Mucosa of descending colon (tissue), 3 donors: ENCODE measurements at regions not wholly inside any gene's neighbourhood (a gene's known extent, or its start where the extent isn't known, plus 50 kb on each side); places are given as distances from the start of the nearest gene placed in this dataset.

Experiments used
- ATAC-seq: fragments of 200-7000 bp; cut with Tn5 transposase; one replicate; pipeline ENCODE4 v1.9.1; 2020; ENCODE audit warnings: mild to moderate bottlenecking, moderate library complexity
- DNase-seq, 3 donors: peaks; one replicate each; pipeline ENCODE4 v3.0.0-alpha.2; 2020
- H3K36me3 ChIP-seq: fragments of 200-600 bp; one replicate; pipeline ENCODE4 v1.8.0; 2021; ENCODE audit warnings: low read depth, mild to moderate bottlenecking
- H3K4me1 ChIP-seq: fragments of 200-600 bp; one replicate; pipeline ENCODE4 v1.8.0; 2021; ENCODE audit warnings: low read depth, mild to moderate bottlenecking
- H3K4me3 ChIP-seq: fragments of 200-600 bp; one replicate; pipeline ENCODE4 v1.8.0; 2021; ENCODE audit warnings: mild to moderate bottlenecking
- H3K9me3 ChIP-seq: fragments of 200-600 bp; one replicate; pipeline ENCODE4 v1.8.0; 2021; ENCODE audit warnings: mild to moderate bottlenecking
- intact Hi-C, 2 donors: fragments of 100-400 bp; cut with DNase I in 1 of 2; cut with micrococcal nuclease in 1 of 2; formaldehyde crosslinking; loops; one replicate each; pipeline versions ENCODE4 v1.11.0 to v1.11.1; 2022; cut with DNase I, micrococcal nuclease
- TF ChIP-seq, protein P1 (sequence below): fragments of 200-600 bp; IDR thresholded peaks from one replicate; pipeline ENCODE4 v1.8.0; 2022; ENCODE audit warnings: antibody characterized with exemption, mild to moderate bottlenecking
- donor health status: DM: no; HTN: no; CAD: no; lungs with moderate emphysema.
- donor health status: DM: no; HTN: no; CAD: no.
- donor health status: DM: no; HTN: yes; CAD: no.

DNA sequence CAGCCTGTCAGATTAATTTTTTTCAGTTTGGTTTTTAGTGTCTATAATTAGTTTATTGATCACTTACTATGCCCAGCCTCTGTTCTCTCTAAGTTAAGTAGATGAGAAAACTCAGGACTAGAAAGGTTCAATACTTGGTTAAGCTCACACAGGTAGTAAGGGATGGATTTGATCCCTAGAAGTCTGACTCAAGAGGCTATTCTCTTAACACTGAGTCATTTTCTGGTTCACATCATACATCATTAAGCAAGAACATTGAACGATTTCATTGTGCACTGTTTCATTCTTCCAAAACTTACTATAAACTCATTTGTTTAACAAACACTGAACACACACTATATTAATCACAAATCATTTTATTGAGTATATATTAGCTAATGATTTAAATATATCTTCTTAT, 54.1 kb upstream of the SLC38A11 start:
- TF ChIP-seq, protein P1, sequence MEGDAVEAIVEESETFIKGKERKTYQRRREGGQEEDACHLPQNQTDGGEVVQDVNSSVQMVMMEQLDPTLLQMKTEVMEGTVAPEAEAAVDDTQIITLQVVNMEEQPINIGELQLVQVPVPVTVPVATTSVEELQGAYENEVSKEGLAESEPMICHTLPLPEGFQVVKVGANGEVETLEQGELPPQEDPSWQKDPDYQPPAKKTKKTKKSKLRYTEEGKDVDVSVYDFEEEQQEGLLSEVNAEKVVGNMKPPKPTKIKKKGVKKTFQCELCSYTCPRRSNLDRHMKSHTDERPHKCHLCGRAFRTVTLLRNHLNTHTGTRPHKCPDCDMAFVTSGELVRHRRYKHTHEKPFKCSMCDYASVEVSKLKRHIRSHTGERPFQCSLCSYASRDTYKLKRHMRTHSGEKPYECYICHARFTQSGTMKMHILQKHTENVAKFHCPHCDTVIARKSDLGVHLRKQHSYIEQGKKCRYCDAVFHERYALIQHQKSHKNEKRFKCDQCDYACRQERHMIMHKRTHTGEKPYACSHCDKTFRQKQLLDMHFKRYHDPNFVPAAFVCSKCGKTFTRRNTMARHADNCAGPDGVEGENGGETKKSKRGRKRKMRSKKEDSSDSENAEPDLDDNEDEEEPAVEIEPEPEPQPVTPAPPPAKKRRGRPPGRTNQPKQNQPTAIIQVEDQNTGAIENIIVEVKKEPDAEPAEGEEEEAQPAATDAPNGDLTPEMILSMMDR = no peak
- ATAC-seq (no peak), DNase-seq (no peak)
- no peak overlapping the region for H3K4me3 ChIP-seq
- H3K36me3 ChIP-seq = no peaks in the 10 kb centered on the region
- H3K9me3 ChIP-seq = no peaks in the 10 kb centered on the region
- intact Hi-C loops = no loop called here
- no peaks in the 10 kb centered on the region for H3K4me1 ChIP-seq

DNA sequence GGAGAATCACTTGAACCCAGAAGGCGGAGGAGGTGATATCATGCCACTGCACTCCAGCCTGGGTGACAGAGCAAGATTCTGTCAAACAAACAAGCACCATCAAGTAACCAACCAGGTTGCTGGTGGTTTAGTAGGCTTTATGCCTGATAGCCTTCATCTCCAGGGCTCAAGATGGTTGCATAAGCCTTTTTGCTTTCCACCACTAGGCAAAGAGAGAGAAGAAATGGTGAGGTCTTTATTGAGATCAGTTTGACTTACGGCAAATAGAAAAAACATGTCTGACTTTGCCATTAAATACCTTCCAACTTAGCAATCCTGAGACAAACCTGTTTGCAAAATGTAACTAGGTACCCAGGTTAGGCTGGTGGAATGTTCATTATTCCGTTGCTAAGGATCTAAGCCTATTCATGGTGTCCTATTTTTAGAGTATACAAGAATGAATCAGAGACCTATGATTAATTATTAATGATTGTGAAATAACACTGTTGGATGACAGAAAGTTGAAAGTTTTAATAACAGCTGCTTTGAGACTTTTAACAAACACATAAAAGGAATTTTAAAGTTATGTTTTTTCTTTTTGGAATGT, 53.5 kb upstream of the SLC38A11 start:
- Histone ChIP-seq H3K9me3 (no peaks in the 10 kb centered on the region), H3K4me1 (no peaks in the 10 kb centered on the region), H3K36me3 (no peaks in the 10 kb centered on the region), H3K4me3 (no peak overlapping the region)
- no peak for DNase-seq
- TF ChIP-seq, protein P1 = no peak
- ATAC-seq = no peak
- intact Hi-C loops = no loop called here

DNA sequence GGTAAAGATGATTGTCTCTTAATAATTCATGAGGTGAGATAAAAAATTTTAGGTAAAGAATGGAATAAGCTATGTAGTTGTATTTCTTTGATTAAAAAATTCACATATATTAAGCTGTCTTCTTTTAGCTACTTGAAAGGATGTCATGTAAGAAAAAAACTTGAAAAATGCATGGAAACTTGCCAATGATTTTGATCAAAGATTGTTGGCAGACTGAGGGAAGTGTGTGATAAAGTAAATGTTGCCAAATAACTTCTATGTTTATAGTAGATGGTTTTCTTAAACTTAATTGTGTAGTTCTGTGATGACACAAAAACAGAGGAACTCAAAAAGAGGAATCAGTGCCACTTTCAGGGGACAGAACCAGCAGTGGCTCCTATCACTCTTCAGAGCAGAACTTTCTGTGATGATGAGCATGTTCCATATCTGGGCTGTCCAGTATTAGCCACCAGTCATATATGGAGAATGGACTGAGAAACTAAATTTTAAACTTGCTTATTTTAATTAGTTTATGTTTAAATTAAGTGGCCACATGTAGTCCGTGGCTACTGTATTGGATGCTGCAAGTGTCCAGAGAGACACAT, 51.9 kb upstream of the SLC38A11 start:
- TF ChIP-seq, protein P1 = no peak
- no peaks in the 10 kb centered on the region for H3K9me3 ChIP-seq
- H3K4me1 ChIP-seq = no peaks in the 10 kb centered on the region
- H3K4me3 ChIP-seq = no peak overlapping the region
- ATAC-seq (no peak), DNase-seq (no peak)
- H3K36me3 ChIP-seq = no peaks in the 10 kb centered on the region
- intact Hi-C loops = no loop called here
